A549 (cell line): ENCODE measurements at regions not wholly inside any gene's neighbourhood (a gene's known extent, or its start where the extent isn't known, plus 50 kb on each side); places are given as distances from the start of the nearest gene placed in this dataset.
"Not testable (repeated sequence)": the region's sequence is repeated elsewhere in the genome, so short reads cannot be mapped to it uniquely, and the experiment has no call there.

ENCODE experiments used
- ATAC-seq, 2 experiments: fragments of 200-7000 bp in 1 of 2; fragments of >200 bp in 1 of 2; cut with Nextera tagmentation in 1 of 2; cut with Tn5 transposase in 1 of 2; 3 replicates each; pipeline versions ENCODE4 v1.8.0 to v1.9.1; 2018 to 2020; ENCODE audit warnings: mild to moderate bottlenecking in 1 of 2, moderate library complexity in 1 of 2
- CTCF ChIA-PET: fragments of 300-600 bp; sonication (Branson Sonifier 250); formaldehyde crosslinking; extraction: SDS; loops from one replicate; lab custom pipeline; 2021; ENCODE audit warnings: antibody characterized with exemption, inconsistent platforms; lab: Yijun Ruan, JAX
- POLR2A ChIA-PET: fragments of 350-600 bp; formaldehyde crosslinking; extraction: SDS; loops from one replicate; lab custom pipeline; 2021; ENCODE audit warnings: antibody characterized with exemption, inconsistent platforms; lab: Yijun Ruan, JAX
- DNase-seq, 2 experiments: peaks; one replicate each; pipeline versions ENCODE4 v3.0.0 to v3.0.0-alpha.2; 2011 to 2016; ENCODE audit warnings: low read depth in 1 of 2, low spot score in 1 of 2
- FAIRE-seq: peaks from 2 replicates; lab custom pipeline; 2011; peaks lifted over from hg19 to GRCh38; lab: Jason Lieb, UNC
- H3K27ac ChIP-seq, 2 experiments: fragments of >200 bp; sonication (Bioruptor Twin); formaldehyde crosslinking; 3 replicates each; pipeline ENCODE4 v1.5.1; 2016 to 2017
- H3K4me1 ChIP-seq: fragments of >200 bp; sonication (Bioruptor Twin); formaldehyde crosslinking; 3 replicates; pipeline ENCODE4 v1.6.1; 2016
- H3K4me2 ChIP-seq: fragments of >200 bp; sonication (Bioruptor Twin); formaldehyde crosslinking; 3 replicates; pipeline ENCODE4 v1.6.1; 2016
- H3K4me3 ChIP-seq: fragments of >200 bp; sonication (Bioruptor Twin); formaldehyde crosslinking; 3 replicates; pipeline ENCODE4 v1.5.1; 2016
- H3K9me3 ChIP-seq: fragments of >200 bp; sonication (Bioruptor Twin); formaldehyde crosslinking; 3 replicates; pipeline ENCODE4 v1.6.1; 2016
- CBX2 ChIP-seq: fragments of 200-600 bp; sonication (generic); IDR thresholded peaks from 2 replicates; pipeline ENCODE4 v1.6.1; 2016; ENCODE audit warnings: low read depth, mild to moderate bottlenecking, borderline replicate concordance
- CBX8 ChIP-seq: fragments of 200-600 bp; sonication (generic); IDR thresholded peaks from 2 replicates; pipeline ENCODE4 v1.6.1; 2016
- CHD2 ChIP-seq: fragments of 150-350 bp; IDR thresholded peaks from 2 replicates; pipeline ENCODE4 v1.6.1; 2014; ENCODE audit warnings: low read length; ENCODE audit not compliant: partially characterized antibody
- EHMT2 ChIP-seq: fragments of 200-600 bp; sonication (generic); IDR thresholded peaks from 2 replicates; pipeline ENCODE4 v1.6.1; 2016; ENCODE audit warnings: antibody characterized with exemption, low read depth, mild to moderate bottlenecking, moderate library complexity
- EP300 ChIP-seq, 2 experiments: fragments of >200 bp; sonication (Bioruptor Twin); formaldehyde crosslinking; IDR thresholded peaks; 2 replicates in 1 of 2; 3 replicates in 1 of 2; pipeline ENCODE4 v1.6.1; 2016 to 2017
- ESRRA ChIP-seq: fragments of 150-350 bp; IDR thresholded peaks from 2 replicates; pipeline ENCODE4 v1.6.1; 2014; ENCODE audit warnings: mild to moderate bottlenecking, low read length, borderline replicate concordance
- FOSL2 ChIP-seq, 2 experiments: fragments of 450-650 bp in 1 of 2; fragments of >200 bp in 1 of 2; sonication (Bioruptor Twin) in 1 of 2; formaldehyde crosslinking; IDR thresholded peaks; 2 replicates each; pipeline versions ENCODE4 v1.5.0 to v1.6.1; 2016 to 2020; ENCODE audit warnings: mild to moderate bottlenecking in 1 of 2, moderate library complexity in 1 of 2
- GATA3 ChIP-seq: IDR thresholded peaks from 2 replicates; pipeline ENCODE4 v1.6.1; 2012; ENCODE audit warnings: borderline replicate concordance
- HOXA7 ChIP-seq: fragments of 250-450 bp; sonication (Bioruptor Pico); IDR thresholded peaks from 2 replicates; pipeline ENCODE4 v1.5.0; 2020; ENCODE audit warnings: mild to moderate bottlenecking, moderate library complexity
- HOXB13 ChIP-seq: fragments of 250-450 bp; sonication (Bioruptor Pico); IDR thresholded peaks from 2 replicates; pipeline ENCODE4 v1.5.0; 2020; ENCODE audit warnings: low read depth, mild to moderate bottlenecking, moderate library complexity
- MAZ ChIP-seq: fragments of 150-350 bp; IDR thresholded peaks from 2 replicates; pipeline ENCODE4 v1.6.1; 2014; ENCODE audit warnings: antibody characterized with exemption, low read depth, low read length, borderline replicate concordance
- NFE2L2 ChIP-seq: fragments of 150-350 bp; conservative IDR thresholded peaks from 2 replicates; pipeline ENCODE4 v1.6.1; 2014; ENCODE audit warnings: low read length
- PHF8 ChIP-seq: fragments of 200-600 bp; sonication (generic); IDR thresholded peaks from 2 replicates; pipeline ENCODE4 v1.6.1; 2016; ENCODE audit warnings: low read depth, mild to moderate bottlenecking, antibody characterized with exemption, moderate library complexity, borderline replicate concordance
- SREBF2 ChIP-seq: fragments of 450-650 bp; IDR thresholded peaks from 2 replicates; pipeline ENCODE4 v1.6.1; 2014; ENCODE audit warnings: mild to moderate bottlenecking, moderate library complexity
- WGBS: methylation state at CpG from one replicate; pipeline ENCODE4 v1.1.6; 2017; ENCODE audit errors: missing lambda C conversion rate; 5-methylcytosine and 5-hydroxymethylcytosine counted together
- TF ChIP-seq, protein P1 (sequence below): fragments of 450-650 bp; IDR thresholded peaks from 2 replicates; pipeline ENCODE4 v1.6.1; 2014; ENCODE audit warnings: antibody characterized with exemption
- TF ChIP-seq, protein P2 (sequence below): IDR thresholded peaks from 2 replicates; pipeline ENCODE4 v1.6.1; 2012

DNA sequence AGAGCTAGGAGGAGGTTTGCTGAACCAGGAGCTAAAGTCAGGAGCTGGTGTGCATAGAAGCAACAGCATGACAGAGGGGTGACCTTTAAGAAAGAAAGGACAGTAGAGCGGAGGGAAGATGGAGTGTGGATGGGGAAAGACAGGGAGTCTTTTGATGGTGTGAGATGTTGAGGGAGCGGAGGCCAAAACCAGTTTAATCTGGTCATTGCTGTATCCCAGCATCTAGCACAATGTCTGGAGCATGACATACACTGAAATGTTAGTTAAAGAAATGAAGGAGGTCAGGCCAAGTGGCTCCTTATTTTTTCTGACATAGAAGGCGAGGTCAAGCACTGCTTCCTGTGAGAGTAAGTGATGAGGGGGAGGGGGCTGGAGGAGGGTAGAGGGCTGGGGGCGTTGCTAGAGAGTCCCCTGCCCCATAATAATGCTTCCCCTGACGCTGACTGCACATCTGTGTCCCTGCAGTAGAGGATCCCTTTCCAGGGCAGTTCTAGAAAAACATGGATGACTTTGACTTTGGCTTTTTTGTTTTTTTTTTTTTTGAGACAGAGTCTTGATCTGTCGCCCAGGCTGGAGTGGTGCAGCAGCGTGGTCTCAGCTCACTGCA, 70.2 kb downstream of the ZNF467 start:
- ATAC-seq (no peak), DNase-seq (no peak), FAIRE-seq (no peak)
- 38% methylated on average over 7 of the region's 7 CpGs for WGBS
- 0 out of 3 replicates have a peak, but pooled peaks cover 3% of the 10 kb centered on the region for H3K9me3 ChIP-seq
- H3K4me2 ChIP-seq, result no peak overlapping the region
- no peak for TF ChIP-seq EP300 (IDR thresholded peaks at IDR 0.05)
- no peak for TF ChIP-seq HOXA7
- TF ChIP-seq CBX2, result no peak
- TF ChIP-seq PHF8, result no peak
- TF ChIP-seq ESRRA, result no peak
- TF ChIP-seq MAZ, result no peak
- TF ChIP-seq CHD2, result no peak
- TF ChIP-seq GATA3, result no peak
- no peak overlapping the region for H3K4me3 ChIP-seq
- POLR2A ChIA-PET, result no interaction called here
- CTCF ChIA-PET, result no interaction called here
- no peaks in the 10 kb centered on the region for H3K4me1 ChIP-seq
- H3K27ac ChIP-seq, result no peak overlapping the region

DNA sequence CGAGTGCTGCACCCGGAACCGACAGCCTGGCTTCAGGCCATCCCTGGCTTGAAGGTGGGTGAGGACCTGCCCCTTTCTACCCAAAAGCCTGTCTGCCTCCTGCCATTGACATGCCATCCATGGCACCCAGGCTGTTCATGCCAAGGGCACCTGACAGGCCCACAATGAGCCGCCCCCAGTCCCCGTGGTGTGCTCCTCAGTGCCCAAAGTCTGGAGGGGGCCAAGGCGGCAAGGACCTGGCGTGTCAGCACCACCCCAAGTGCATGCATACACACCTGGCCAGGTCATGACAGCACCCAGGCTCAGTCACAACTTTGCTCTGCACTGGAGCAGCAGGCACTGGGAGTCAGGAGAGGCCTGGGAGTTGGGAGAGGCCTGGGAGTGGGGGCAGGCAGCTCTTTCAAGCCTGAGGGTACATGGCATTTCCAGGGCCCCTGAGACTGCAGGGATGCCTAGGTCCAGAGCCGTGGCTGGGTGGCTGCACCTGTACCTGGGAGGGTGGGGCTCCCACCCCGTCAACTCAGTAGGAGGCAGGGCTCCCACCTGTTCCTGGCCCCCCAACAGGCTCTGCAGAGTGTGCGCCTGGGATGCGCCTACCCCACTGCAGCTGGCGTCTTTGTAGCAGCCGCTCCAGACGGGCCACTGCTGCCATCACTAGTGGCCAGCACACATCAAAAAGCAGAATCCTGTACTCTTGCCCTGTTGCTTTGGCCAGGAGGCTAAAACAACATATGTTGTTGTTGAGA, 71.7 kb downstream of the ZNF467 start:
- 93% methylated on average over 5 of the region's 14 CpGs for WGBS
- no peak for FAIRE-seq
- Histone ChIP-seq H3K27ac (no peak overlapping the region), H3K9me3 (0 out of 3 replicates have a peak, but pooled peaks cover 3% of the 10 kb centered on the region), H3K4me2 (no peak overlapping the region), H3K4me3 (no peak overlapping the region), H3K4me1 (no peaks in the 10 kb centered on the region)
- ChIA-PET CTCF (no interaction called here), POLR2A (no interaction called here)
- no peak for TF ChIP-seq HOXB13 (CRISPR knock-in tag)
- no peak for TF ChIP-seq NFE2L2
- no peak for TF ChIP-seq CBX8
- no peak for TF ChIP-seq GATA3
- no peak for TF ChIP-seq FOSL2 (IDR thresholded peaks at IDR 0.05)
- TF ChIP-seq FOSL2 (CRISPR knock-in tag; IDR thresholded peaks at IDR 0.05), result no peak
- no peak for TF ChIP-seq EHMT2
- no peak for TF ChIP-seq PHF8
- no peak for TF ChIP-seq SREBF2
- TF ChIP-seq, protein P1, sequence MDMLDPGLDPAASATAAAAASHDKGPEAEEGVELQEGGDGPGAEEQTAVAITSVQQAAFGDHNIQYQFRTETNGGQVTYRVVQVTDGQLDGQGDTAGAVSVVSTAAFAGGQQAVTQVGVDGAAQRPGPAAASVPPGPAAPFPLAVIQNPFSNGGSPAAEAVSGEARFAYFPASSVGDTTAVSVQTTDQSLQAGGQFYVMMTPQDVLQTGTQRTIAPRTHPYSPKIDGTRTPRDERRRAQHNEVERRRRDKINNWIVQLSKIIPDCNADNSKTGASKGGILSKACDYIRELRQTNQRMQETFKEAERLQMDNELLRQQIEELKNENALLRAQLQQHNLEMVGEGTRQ, result no peak
- no peak for ATAC-seq
- no peak for DNase-seq

DNA sequence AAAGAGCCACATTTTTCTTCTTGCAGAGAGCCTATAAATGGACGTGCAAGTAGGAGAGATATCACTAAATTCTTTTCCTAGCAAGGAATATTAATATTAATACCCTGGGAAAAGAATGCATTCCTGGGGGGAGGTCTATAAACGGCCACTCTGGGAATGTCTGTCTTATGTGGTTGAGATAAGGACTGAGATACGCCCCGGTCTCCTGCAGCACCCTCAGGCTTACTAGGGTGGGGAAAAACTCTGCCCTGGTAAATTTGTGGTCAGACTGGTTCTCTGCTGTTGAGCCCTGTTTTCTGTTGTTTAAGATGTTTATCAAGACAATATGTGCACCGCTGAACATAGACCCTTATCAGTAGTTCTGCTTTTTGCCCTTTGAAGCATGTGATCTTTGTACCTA, 75.6 kb downstream of the ZNF467 start:
- H3K9me3 ChIP-seq, CTCF ChIA-PET, H3K27ac ChIP-seq, DNase-seq, POLR2A ChIA-PET, H3K4me2 ChIP-seq, ATAC-seq, H3K4me1 ChIP-seq, H3K4me3 ChIP-seq, FAIRE-seq: not testable (repeated sequence)
- WGBS, result 25% methylated on average over 5 of the region's 5 CpGs

DNA sequence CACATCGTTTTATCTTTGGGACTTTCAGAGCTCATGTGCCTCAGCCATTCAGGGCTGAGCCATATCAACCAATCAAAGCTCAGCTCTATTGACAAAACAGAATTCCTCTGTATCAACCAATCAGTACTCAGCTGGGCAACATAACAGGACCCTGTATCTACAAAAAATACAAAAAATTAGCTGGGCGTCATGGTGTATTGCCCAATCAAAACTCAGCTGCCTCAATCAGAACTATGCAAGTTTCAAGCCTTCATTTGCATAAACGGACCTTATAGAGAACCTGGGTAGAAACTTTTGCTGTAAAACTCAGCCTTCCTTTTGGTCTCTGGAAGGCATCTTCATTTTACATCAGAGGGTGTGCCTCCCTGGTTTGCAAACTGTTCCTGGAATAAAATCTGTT, 77.1 kb downstream of the ZNF467 start:
- 11% methylated on average over 3 of the region's 3 CpGs for WGBS
- POLR2A ChIA-PET, result no interaction called here
- ATAC-seq, result no peak

More for the DNA sequence above, 77.1 kb downstream of the ZNF467 start:
- no peak overlapping the region for H3K27ac ChIP-seq
- H3K4me1 ChIP-seq, result no peaks in the 10 kb centered on the region
- H3K9me3 ChIP-seq, result 0 out of 3 replicates have a peak, but pooled peaks cover 3% of the 10 kb centered on the region
- CTCF ChIA-PET, result interaction anchor here (1.1 to 1.3 kb wide), 2 partner anchors 33 to 46 kb away, joined by 4 to 5 read pairs; no protein-coding TSS in a partner anchor
- DNase-seq, result no peak
- no peak for FAIRE-seq
- TF ChIP-seq, protein P2, sequence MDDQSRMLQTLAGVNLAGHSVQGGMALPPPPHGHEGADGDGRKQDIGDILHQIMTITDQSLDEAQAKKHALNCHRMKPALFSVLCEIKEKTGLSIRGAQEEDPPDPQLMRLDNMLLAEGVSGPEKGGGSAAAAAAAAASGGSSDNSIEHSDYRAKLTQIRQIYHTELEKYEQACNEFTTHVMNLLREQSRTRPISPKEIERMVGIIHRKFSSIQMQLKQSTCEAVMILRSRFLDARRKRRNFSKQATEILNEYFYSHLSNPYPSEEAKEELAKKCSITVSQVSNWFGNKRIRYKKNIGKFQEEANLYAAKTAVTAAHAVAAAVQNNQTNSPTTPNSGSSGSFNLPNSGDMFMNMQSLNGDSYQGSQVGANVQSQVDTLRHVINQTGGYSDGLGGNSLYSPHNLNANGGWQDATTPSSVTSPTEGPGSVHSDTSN, result no peak
- TF ChIP-seq, protein P1, result no peak
- 0 out of 3 replicates have a peak overlapping the region, but pooled peaks have one; percentile 22 for H3K4me2 ChIP-seq
- no peak overlapping the region for H3K4me3 ChIP-seq
